ENCODE measurements at regions not wholly inside any gene's neighbourhood (a gene's known extent, or its start where the extent isn't known, plus 50 kb on each side); places are given as distances from the start of the nearest gene placed in this dataset.
"Not testable (repeated sequence)": the region's sequence is repeated elsewhere in the genome, so short reads cannot be mapped to it uniquely, and the experiment has no call there.

DNA sequence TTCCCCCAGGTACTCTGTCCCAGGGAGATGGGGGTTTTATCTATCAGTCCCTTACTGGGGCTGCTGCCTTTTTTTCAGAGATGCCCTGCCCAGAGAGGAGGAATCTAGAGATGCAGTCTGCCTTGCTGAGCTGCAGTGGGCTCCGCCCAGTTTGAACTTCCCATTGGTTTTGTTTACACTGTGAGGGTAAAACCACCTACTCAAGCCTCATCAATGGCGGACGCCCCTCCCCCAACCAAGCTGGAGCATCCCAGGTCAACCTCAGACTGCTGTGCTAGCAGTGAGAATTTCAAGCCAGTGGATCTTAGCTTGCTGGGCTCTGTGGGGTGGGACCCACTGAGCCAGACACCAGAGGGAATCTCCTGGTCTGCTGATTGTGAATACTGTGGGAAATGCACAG is 191.0 kb upstream of the MAST4 start:
- H3K4me3 Mint-ChIP-seq; H3K27ac Mint-ChIP-seq; H3K4me1 Mint-ChIP-seq; H3K9me3 Mint-ChIP-seq; H3K36me3 Mint-ChIP-seq (ENCODE audit: low read depth); ATAC-seq (replicated peaks): not testable (repeated sequence)
- peaks cover 19% of the 10 kb centered on the region for H3K27me3 Mint-ChIP-seq

GRCh38 chr5:66406761-66407336 is 189.3 kb upstream of the MAST4 start:
- peaks cover 5% of the 10 kb centered on the region for H3K9me3 Mint-ChIP-seq
- no peak overlapping the region for H3K4me3 Mint-ChIP-seq
- H3K36me3 Mint-ChIP-seq (ENCODE audit: low read depth), result no peaks in the 10 kb centered on the region
- ATAC-seq (replicated peaks), result no peak
- no peak overlapping the region for H3K27ac Mint-ChIP-seq
- no peaks in the 10 kb centered on the region for H3K4me1 Mint-ChIP-seq
- peaks cover 19% of the 10 kb centered on the region for H3K27me3 Mint-ChIP-seq

DNA sequence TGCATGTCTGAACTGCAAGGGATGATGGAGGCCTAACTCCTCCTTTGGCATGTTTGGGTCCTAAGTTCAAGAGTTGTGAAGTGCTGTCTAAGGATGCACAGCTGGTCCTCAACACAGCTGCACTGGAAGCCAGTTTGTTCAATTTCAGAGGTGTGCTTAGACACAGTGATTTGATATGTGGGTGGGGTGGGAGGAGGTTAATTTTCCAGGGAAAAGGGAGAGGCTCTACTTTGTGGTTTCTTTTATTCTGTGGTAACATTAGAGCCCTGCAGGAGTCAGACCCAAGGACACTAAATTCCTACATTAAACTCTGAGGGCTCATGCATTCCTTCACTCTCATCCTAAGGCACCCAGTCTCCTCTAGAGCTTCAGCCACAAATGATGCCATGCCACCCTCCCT is 188.4 kb upstream of the MAST4 start:
- Mint-ChIP-seq H3K27ac (no peak overlapping the region), H3K9me3 (peaks cover 5% of the 10 kb centered on the region), H3K36me3 (ENCODE audit: low read depth) (no peaks in the 10 kb centered on the region), H3K27me3 (peaks cover 15% of the 10 kb centered on the region), H3K4me1 (no peaks in the 10 kb centered on the region), H3K4me3 (no peak overlapping the region)
- no peak for ATAC-seq (replicated peaks)

- Mint-ChIP-seq H3K9me3 (peaks cover 5% of the 10 kb centered on the region), H3K4me3 (no peak overlapping the region), H3K4me1 (no peaks in the 10 kb centered on the region), H3K36me3 (ENCODE audit: low read depth) (no peaks in the 10 kb centered on the region), H3K27me3 (peaks cover 15% of the 10 kb centered on the region), H3K27ac (no peak overlapping the region)
- ATAC-seq (replicated peaks), result no peak
These were observed 187.6 kb upstream of the MAST4 start for GRCh38 chr5:66408576-66408975.

- Mint-ChIP-seq H3K36me3 (ENCODE audit: low read depth) (no peaks in the 10 kb centered on the region), H3K4me1 (no peaks in the 10 kb centered on the region), H3K27ac (no peak overlapping the region), H3K9me3 (no peaks in the 10 kb centered on the region), H3K27me3 (peaks cover 11% of the 10 kb centered on the region), H3K4me3 (no peak overlapping the region)
- no peak for ATAC-seq (replicated peaks)
These were observed 186.1 kb upstream of the MAST4 start for GRCh38 chr5:66410122-66410521.

GRCh38 chr5:66411701-66412100 is 184.5 kb upstream of the MAST4 start:
- Mint-ChIP-seq H3K27me3 (peaks cover 13% of the 10 kb centered on the region), H3K36me3 (ENCODE audit: low read depth) (no peaks in the 10 kb centered on the region), H3K27ac (no peak overlapping the region), H3K9me3 (no peaks in the 10 kb centered on the region), H3K4me1 (no peaks in the 10 kb centered on the region), H3K4me3 (no peak overlapping the region)
- ATAC-seq (replicated peaks), result no peak

DNA sequence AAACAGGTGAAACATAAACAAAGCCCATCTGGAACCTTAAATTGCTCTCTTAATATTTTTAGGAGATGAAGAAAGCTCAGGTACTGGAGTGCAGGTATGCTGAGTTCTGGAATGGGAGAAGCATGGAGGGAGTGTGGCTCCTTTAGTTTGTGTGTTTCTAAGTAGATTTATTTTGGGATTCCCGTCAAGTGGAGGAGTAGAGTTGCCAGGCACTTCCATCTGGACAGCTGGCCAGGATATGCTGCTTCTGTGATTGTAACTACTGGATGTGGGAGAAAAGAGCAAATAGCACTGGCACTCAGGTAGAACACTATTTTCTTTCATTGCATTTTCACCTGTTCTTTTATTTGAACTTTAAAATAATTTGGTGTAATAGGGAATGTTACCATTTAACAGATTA is 182.3 kb upstream of the MAST4 start:
- Mint-ChIP-seq H3K27ac (no peak overlapping the region), H3K4me3 (no peak overlapping the region), H3K36me3 (ENCODE audit: low read depth) (no peaks in the 10 kb centered on the region), H3K27me3 (peaks cover 9% of the 10 kb centered on the region), H3K9me3 (no peaks in the 10 kb centered on the region), H3K4me1 (no peaks in the 10 kb centered on the region)
- ATAC-seq (replicated peaks), result no peak

DNA sequence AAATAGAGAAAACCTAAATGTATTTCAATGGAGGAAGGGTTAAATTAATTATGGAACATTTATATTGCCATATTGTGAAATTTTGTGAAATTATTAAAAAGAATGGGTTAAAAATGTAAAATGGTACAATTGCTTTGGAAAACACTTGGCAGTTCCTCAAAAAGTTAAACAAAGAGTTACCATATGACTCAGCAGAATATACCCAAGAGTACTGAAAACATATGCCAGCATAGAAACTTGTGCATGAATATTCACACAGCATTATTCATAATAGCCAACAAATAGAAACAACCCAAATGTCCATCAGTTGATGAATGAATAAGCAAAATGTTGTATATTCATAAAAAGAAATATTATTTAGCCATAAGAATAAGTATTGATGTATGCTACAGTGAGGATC is 181.0 kb upstream of the MAST4 start:
- Mint-ChIP-seq H3K27me3 (peaks cover 8% of the 10 kb centered on the region), H3K4me3 (no peak overlapping the region), H3K9me3 (no peaks in the 10 kb centered on the region), H3K27ac (no peak overlapping the region), H3K4me1 (no peaks in the 10 kb centered on the region), H3K36me3 (ENCODE audit: low read depth) (no peaks in the 10 kb centered on the region)
- no peak for ATAC-seq (replicated peaks)

DNA sequence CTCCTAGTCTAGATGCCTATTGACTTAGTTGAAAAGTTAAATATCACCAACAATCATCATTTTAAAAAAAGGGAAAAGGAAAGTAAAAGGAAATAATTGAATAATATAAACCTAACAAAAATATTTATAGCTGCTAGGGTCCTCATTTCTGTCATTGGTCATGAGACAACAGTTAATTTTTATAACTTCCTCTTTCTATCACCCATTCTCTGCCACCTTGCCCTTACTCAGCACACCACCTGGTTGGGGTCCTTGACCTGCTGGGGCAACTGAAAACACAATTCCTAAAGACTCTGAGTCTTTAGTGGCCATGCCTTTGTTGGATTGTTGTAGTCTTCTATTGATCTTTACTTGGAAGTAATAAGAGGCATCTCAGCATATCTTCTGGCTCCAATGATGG is 179.5 kb upstream of the MAST4 start:
- Mint-ChIP-seq H3K9me3 (peaks cover 8% of the 10 kb centered on the region), H3K4me1 (no peaks in the 10 kb centered on the region), H3K36me3 (ENCODE audit: low read depth) (no peaks in the 10 kb centered on the region), H3K27me3 (peaks cover 20% of the 10 kb centered on the region), H3K27ac (no peak overlapping the region), H3K4me3 (no peak overlapping the region)
- no peak for ATAC-seq (replicated peaks)

DNA sequence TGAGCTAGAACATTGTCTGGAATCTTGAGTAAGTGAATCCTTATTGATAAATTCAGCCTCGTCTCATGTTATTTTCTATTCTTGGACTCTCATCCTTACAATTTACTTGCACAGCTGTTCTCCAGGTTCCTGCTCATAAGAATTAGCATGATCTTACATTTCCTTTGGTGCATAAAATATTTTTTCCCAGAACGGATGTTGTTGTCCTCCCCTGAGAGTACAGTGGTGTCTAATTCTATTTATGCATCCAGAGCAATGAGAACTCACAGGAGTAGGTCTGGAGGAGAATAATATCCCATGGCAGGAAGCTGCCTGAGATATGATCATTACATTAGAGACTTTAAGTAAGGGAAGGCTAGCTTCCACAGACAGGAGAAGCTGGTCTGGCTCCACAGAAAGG is 178.4 kb upstream of the MAST4 start:
- ATAC-seq (replicated peaks), result no peak
- no peaks in the 10 kb centered on the region for H3K36me3 Mint-ChIP-seq (ENCODE audit: low read depth)
- no peaks in the 10 kb centered on the region for H3K4me1 Mint-ChIP-seq
- H3K4me3 Mint-ChIP-seq, result no peak overlapping the region
- H3K27ac Mint-ChIP-seq, result no peak overlapping the region
- peaks cover 21% of the 10 kb centered on the region for H3K27me3 Mint-ChIP-seq
- peaks cover 8% of the 10 kb centered on the region for H3K9me3 Mint-ChIP-seq

- Mint-ChIP-seq H3K4me3 (no peak overlapping the region), H3K4me1 (no peaks in the 10 kb centered on the region), H3K36me3 (ENCODE audit: low read depth) (no peaks in the 10 kb centered on the region), H3K27me3 (peaks cover 24% of the 10 kb centered on the region), H3K27ac (no peak overlapping the region), H3K9me3 (peaks cover 13% of the 10 kb centered on the region)
- ATAC-seq (replicated peaks), result no peak
These were observed 172.7 kb upstream of the MAST4 start for GRCh38 chr5:66423484-66423883.

DNA sequence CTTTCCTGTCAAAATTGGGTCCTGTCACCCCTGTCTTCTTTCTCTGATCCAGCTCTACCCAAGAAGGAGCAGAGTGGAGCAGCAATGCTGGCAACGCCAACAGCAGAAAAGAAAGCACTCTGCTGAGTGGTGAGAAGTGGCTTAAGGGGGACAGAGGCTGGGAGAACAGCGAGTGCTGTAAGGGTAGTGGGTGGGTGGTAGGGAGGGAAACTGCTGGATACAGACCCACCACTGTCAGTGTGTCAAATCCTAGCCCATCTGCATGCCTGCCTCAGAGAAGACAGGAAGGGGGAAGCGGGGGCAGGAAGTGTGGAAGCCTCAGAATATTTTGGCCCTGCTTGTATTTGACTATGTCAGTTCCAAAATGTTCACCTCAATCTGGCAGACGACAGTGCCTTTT is 170.4 kb upstream of the MAST4 start:
- Mint-ChIP-seq H3K4me3 (no peak overlapping the region), H3K9me3 (peaks cover 10% of the 10 kb centered on the region), H3K4me1 (no peaks in the 10 kb centered on the region), H3K27me3 (peaks cover 23% of the 10 kb centered on the region), H3K27ac (no peak overlapping the region), H3K36me3 (ENCODE audit: low read depth) (no peaks in the 10 kb centered on the region)
- no peak for ATAC-seq (replicated peaks)

GRCh38 chr5:66426259-66427138 is 169.7 kb upstream of the MAST4 start:
- no peaks in the 10 kb centered on the region for H3K36me3 Mint-ChIP-seq (ENCODE audit: low read depth)
- no peak overlapping the region for H3K27ac Mint-ChIP-seq
- no peak overlapping the region for H3K4me3 Mint-ChIP-seq
- ATAC-seq (replicated peaks), result no peak
- peaks cover 16% of the 10 kb centered on the region for H3K27me3 Mint-ChIP-seq
- H3K4me1 Mint-ChIP-seq, result no peaks in the 10 kb centered on the region
- peaks cover 6% of the 10 kb centered on the region for H3K9me3 Mint-ChIP-seq

DNA sequence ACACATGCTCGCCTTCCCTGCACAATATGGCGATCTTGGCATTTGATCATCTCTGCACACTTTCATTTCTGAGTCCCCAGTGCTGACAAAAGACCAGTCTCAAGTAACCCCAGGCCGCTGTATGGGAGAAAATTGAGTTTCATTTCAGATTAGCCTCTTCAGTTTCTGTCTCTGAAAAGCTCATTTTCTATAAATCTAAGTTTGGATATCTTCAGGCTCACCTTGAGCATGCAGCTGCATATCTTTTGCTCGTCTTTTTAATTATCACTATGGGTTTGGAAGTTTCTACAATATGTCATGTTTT is 169.1 kb upstream of the MAST4 start:
- Mint-ChIP-seq H3K27me3 (peaks cover 13% of the 10 kb centered on the region), H3K4me1 (no peaks in the 10 kb centered on the region), H3K36me3 (ENCODE audit: low read depth) (no peaks in the 10 kb centered on the region), H3K4me3 (no peak overlapping the region), H3K27ac (no peak overlapping the region), H3K9me3 (peaks cover 6% of the 10 kb centered on the region)
- no peak for ATAC-seq (replicated peaks)

DNA sequence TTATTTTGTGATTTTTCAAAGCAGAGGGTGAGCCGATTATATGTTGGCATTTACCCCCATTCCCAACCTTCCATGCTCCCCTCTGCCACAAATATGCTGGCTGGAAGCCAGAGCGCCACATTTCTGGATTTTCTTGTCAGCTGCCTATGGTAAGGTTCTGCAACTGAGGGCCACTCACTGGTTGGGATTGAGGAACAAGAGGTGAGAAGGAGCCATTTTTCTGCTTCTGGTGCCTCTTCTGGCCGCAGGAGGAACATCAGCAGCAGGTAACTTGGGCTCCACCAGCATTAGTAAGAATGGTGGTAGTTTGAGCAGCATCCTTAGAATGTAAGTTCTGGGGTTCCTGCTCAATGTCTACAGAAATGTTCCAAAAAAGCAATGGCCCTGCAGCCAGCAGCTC is 159.5 kb upstream of the MAST4 start:
- Mint-ChIP-seq H3K4me1 (no peaks in the 10 kb centered on the region), H3K9me3 (no peaks in the 10 kb centered on the region)

More for the DNA sequence above, 159.5 kb upstream of the MAST4 start:
- ATAC-seq (replicated peaks), result no peak
- peaks cover 3% of the 10 kb centered on the region for H3K27me3 Mint-ChIP-seq
- H3K4me3 Mint-ChIP-seq, result no peak overlapping the region
- H3K27ac Mint-ChIP-seq, result no peak overlapping the region
- no peaks in the 10 kb centered on the region for H3K36me3 Mint-ChIP-seq (ENCODE audit: low read depth)

All from activated T-helper 17 cell treated with anti-CD3 and anti-CD28 coated beads, Interleukin-2, amount 50 U/mL, for 72 hours (primary cell).